Lower leg skin (tissue), 3 donors: ENCODE measurements at regions not wholly inside any gene's neighbourhood (a gene's known extent, or its start where the extent isn't known, plus 50 kb on each side); places are given as distances from the start of the nearest gene placed in this dataset.

Source experiments
- CTCF ChIP-seq, 3 donors: fragments of 450-650 bp; IDR thresholded peaks; one replicate each; pipeline ENCODE4 v1.5.1; 2016; ENCODE audit warnings: antibody characterized with exemption in 3 of 3, mild to moderate bottlenecking in 3 of 3, moderate library complexity in 2 of 3
- POLR2A ChIP-seq, 2 donors: fragments of 450-650 bp; IDR thresholded peaks; one replicate each; pipeline ENCODE4 v1.6.1; 2016 to 2017; ENCODE audit warnings: antibody characterized with exemption in 2 of 2, mild to moderate bottlenecking in 1 of 2, moderate library complexity in 1 of 2

DNA sequence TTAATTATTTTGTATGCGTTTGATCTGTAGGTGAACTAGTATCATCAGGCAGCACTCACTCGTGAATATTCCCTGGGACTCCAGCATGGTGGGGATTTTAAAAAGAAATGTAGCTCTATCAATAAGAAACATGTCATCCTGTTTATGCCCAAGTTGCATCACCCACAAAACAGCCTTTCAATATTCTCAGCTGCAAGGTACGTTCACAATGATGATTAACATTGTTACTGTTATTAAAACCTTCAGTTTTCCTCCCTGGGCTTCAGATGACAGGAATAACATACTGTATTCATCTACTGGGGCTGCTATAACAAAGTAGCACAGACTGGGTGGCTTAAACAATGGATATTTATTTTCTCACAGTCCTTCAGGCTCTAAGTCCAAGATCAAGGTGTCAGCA lies 87.9 kb upstream of the KLHL29 start:
- TF ChIP-seq CTCF (IDR thresholded peaks at IDR 0.05) (no peak), POLR2A (IDR thresholded peaks at IDR 0.05) (no peak)
